Right lobe of liver (tissue), 4 donors: ENCODE measurements at regions not wholly inside any gene's neighbourhood (a gene's known extent, or its start where the extent isn't known, plus 50 kb on each side); places are given as distances from the start of the nearest gene placed in this dataset.

Source experiments
- CTCF ChIP-seq, 4 donors: fragments of 200-600 bp in 3 of 4; fragments of 450-650 bp in 1 of 4; IDR thresholded peaks; one replicate each; pipeline versions ENCODE4 v1.5.1 to v1.8.0; 2016 to 2022; ENCODE audit warnings: antibody characterized with exemption in 4 of 4, mild to moderate bottlenecking in 2 of 4
- POLR2A ChIP-seq: fragments of 450-650 bp; IDR thresholded peaks from one replicate; pipeline ENCODE4 v1.6.1; 2017; ENCODE audit warnings: antibody characterized with exemption, mild to moderate bottlenecking
- donor health status: DM: no; HTN: no; CAD: no.
- donor health status: DM: no; HTN: no; CAD: no.
- donor health status: DM: no; HTN: yes; CAD: no.

DNA sequence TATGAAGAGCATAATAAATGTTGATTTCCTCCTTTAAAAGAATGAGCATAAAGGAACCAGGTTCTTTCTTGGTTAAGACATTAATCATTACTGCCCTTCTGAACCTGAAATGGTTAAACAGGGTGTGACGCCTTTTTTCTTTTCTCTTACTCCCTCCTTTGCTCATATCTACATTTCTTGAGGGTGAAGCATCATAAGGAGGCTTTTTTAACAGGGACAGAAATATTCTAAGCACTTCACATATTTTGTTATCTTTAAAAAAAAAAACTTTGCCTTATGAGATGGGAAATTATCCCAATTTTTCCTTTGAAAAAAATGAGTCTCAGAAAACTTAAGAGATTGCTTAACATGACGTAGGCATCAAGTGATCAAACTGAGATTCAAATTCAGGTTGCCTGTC lies 1036.3 kb upstream of the TENM4 start:
- TF ChIP-seq CTCF (IDR thresholded peaks at IDR 0.05) (no peak), POLR2A (no peak)
